HG02678 (cell line): ENCODE measurements at regions not wholly inside any gene's neighbourhood (a gene's known extent, or its start where the extent isn't known, plus 50 kb on each side); places are given as distances from the start of the nearest gene placed in this dataset.
"Not testable (repeated sequence)": the region's sequence is repeated elsewhere in the genome, so short reads cannot be mapped to it uniquely, and the experiment has no call there.

Experiments used
- ATAC-seq: cut with Tn5 transposase; IDR thresholded peaks from one replicate; pipeline ENCODE4 v1.9.1; 2021; ENCODE audit warnings: mild to moderate bottlenecking, moderate library complexity; ENCODE audit not compliant: unreplicated experiment

DNA sequence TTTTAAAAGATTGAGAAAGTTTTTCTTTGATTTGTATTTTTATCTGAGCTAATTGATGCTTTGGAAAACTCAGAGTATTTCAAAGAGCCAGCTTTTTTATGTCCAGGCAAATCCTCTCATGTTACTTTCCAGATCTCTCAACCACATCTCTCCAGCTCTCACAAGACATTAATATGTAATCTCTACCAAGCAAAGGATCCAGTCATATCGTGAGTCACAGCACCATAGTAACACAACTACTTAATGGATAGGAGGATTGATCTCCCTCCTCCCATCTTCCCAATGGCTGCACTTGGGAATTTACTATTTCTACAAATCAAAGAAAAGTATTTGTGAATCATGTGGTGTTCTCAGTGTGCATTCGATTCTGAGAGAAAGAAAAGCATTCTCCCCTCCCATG, 63.3 kb downstream of the POU4F1 start:
- no peak for ATAC-seq

DNA sequence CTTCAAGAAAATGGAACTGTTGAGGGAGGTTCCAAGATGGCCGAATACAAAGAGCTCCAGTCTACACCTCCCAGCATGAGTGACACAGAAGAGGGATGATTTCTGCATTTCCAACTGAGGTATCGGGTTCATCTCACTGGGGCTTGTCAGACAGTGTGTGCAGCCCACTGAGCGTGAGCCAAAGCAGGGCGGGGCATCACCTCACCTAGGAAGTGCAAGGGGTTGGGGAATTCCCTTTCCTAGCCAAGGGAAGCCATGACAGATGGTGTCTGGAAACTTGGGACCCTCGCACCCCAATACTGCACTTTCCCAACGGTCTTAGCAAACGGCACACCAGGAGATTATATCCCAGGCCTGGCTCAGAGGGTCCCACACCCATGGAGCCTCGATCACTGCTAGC, 77.3 kb downstream of the POU4F1 start:
- ATAC-seq = not testable (repeated sequence)

DNA sequence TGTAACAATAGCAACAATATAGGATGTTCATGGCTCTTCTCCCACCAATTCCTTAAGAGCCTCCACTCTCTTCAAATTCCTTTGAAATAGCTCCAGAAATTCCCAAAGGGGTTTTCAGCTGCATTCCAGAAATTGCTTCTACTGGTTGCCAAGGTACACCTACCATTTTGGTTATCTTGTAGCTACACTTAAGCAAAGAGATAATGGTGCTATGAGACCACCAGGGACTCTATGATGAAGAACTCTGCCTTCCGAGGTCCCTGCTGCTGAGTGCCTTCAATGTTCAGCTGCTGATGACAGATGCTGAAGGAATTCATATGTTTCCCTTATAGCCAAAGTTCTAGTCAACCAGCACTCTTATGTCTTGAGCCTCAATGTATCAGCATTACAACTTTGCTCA, 78.4 kb downstream of the POU4F1 start:
- no peak for ATAC-seq

DNA sequence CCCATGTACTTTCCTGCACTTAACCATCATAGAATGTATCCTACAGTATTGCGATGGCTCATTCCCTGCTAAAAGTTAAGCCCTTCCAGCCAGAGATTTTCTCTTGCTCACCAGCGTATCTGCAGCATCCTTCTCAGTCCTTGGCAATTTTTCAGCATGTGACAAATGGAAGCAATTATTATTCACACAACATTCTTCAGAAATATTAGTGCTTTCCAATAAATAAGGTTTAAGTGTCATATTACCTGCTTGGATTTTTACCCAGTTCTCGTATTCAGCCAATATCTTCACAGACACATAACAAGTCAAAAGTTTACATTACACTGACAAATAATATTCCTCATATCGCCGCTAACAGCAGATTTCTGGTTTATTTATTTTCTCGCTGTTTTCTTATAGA, 82.3 kb downstream of the POU4F1 start:
- ATAC-seq = no peak

DNA sequence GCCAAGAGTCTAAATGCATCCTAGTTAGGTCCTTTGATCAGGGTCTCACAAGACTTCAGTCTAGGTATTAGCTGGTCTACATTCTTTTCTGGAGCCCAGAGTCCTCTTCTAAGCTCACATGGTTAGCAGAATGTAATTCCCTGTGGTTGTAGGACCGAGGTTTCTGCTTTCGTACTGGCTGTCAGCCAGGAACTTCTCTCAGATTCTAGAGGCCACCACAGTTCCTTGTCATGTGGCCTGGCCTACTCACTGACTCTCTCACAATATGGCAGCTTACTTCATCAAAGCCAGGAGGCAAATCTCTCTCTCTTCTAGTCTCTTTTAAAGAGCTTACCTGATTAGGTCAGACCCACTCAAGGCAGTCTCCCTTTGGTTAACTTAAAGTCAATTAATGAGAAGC, 82.9 kb downstream of the POU4F1 start:
- ATAC-seq = no peak

DNA sequence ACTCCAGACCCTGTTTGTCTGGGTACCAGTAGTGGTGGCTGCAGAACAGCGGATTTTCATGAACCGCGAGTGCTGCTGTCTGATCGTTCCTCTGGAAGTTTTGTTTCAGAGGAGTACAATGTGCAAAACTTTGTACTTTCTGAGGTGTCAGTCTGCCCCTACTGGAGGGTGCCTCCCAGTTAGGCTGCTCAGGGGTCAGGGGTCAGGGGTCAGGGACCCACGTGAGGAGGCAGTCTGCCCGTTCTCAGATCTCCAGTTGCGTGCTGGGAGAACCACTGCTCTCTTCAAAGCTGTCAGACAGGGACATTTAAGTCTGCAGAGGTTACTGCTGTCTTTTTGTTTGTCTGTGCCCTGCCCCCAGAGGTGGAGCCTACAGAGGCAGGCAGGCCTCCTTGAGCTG, 84.9 kb downstream of the POU4F1 start:
- ATAC-seq = not testable (repeated sequence)

DNA sequence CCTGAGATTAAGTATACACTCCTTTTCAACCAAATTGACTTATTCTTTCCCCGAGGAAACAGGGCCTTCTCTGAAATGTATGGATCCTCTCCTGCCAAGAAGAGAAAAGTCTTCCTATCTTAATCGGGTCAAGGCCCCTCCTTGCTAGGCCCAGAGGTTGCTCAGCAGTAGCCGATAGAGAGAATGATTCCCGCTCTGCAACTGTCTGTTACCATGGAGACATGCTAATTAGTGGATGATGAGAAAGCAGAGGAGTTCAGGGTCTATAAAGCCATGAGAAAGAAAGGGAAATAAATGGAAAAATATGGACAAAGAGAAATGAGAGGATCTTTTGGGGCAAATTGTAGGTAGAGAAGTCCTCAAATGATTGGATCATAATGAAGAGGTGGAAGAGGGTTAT, 103.5 kb downstream of the POU4F1 start:
- ATAC-seq = no peak

DNA sequence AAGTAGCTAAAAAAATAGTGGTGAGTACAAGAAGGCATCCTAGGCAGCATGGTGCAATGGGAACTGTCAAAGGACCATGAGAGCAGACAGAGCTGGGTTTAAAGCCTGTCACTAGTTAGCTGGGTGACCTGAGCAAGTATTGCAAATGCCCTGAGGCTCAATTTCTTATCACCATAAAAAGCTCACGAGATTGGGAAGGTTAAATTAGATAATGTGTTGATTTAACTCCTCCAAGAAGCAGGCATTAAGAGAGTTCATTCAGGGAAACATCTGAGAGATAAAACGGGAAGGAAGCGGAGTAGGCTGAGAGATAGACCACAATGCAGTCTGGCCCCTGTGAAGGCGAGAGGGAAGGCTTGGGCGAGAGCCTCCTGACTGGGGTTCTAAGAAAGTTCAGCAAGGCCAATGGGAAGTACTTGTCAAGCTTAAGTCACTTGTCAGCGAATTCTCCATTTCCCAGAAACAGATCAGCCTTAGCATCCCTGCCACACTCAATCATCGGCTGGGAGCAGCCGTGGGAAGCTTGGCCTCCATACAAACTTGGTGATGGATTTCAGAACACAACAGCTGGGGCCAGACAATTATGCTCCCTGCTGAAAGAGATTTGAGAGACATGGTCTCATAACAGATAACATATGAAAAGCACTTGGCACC, 105.5 kb downstream of the POU4F1 start:
- ATAC-seq = no peak

DNA sequence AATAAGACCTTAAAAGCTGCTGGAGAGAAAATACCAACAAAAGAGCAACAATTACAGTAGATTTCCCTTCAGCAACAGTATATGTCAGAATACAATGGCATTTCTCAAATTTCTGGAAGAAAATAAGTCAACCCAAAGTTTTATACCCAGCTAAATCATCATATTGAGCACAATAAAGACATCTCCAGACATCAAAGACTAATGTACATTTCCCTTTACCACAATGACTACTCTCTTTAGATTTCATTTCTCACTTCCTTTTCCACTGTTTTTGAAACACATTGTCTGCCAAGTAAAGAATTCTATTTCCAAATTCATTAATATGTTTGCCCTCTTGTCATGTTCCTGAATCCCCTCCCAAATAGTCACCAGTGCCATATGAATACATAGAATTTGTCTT, 111.4 kb downstream of the POU4F1 start:
- ATAC-seq = no peak

DNA sequence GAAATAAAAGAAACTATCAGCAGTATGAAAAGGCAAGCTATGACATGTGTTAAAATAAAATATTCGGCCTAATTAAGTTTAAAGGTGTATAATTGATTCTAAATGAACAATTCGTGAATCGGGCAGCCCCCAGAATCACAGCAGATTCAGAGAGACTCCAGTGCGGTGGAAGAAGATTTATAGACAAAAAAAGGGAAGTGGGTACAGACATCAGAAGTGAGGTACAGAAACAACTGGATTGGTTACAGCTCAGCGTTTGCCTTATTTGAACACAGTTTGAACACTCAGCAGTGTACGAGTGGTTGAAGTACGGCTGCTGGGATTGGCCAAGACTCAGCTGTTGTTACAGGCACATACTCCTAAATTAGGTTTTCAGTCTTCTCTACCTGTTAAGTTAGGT, 113.1 kb downstream of the POU4F1 start:
- ATAC-seq = not testable (repeated sequence)

DNA sequence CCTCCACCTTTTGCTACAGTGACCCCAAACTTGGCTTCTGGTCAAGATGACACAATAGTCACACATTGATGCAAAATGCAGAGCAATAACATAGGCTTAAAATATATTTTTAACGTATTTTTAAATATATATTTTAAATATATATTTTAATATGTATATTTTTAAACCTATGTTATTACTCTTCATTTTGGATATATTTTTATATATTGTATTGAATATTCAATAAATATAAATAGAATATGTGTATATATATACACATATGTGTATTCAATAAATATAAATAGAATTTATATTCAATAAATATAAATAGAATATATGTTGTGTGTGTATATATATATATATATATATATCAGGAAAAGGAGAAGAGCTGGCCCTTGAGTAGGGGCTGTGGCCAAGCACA, 115.6 kb downstream of the POU4F1 start:
- ATAC-seq = no peak

DNA sequence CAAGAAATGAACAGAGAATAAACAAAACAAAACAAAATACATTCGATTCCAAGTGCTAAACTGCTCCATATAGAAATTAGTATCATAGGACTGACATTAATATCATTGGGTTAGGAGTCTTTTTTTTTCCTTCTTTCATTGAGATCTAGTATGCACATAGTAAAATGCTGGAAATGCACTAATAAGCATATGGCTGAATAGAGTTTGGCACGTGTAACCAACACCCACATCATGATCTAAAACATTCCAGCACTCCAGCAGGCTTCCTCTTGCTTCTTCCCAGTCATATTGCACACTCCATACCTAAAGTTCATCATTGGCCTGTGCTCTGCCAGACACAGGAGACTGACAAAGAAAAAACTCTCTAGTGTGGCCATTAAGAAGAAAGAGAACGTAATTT, 117.5 kb downstream of the POU4F1 start:
- no peak for ATAC-seq

DNA sequence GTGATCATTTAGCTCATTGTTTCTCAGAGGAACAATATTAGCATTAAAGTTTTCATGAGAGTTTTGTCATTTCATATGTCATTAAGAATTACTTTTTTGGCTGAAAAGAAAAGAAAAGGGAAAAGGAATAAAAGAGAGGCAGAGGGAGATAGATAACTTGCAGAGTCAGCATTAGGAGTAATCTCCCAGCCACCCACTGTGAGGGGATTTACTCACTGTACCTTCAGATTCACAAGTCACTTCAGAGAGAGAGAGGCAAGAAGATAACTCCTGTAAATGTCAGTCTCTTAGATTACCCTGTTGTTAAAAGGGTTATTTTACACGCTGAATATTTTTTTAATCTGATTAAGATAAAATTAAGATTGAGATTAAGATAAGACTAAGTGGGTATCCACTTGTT, 125.2 kb downstream of the POU4F1 start:
- no peak for ATAC-seq

DNA sequence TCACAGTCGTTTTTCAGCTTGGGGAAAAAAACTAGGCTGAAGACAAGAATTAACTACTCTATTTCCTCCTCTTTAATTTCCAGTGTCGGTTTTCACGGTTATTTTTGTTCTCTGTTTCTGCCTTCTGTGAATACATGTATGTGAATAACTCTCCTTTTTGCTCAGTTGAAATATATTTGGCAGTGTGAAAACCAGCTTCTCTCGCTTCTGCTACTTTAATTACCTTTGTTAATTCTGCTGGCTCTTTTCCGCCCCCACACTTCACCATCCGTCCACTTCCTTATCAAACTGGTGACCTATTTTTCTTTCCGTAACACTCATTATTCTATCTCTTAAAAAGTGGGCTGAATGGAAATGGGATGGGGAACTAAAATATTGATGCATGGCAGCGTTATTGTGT, 126.4 kb downstream of the POU4F1 start:
- no peak for ATAC-seq

DNA sequence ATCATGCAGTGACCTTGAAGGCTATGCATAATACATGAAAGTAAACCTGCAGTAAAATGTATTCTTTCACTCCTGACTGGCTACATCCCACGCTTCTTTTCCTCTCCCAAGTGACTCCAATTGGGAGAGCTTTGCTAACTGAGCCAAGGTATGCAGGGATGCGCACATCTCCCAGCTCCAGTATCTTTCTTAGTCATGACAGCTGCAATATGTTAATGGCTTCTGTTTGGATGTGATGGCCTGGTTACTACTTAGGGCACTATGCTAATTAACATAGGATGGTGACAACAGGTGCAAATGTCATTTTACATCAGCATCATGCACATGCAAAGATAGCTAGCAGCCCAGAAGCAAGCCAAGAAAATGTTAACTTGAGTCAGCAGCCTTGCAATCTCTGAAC, 134.7 kb downstream of the POU4F1 start:
- ATAC-seq = no peak

DNA sequence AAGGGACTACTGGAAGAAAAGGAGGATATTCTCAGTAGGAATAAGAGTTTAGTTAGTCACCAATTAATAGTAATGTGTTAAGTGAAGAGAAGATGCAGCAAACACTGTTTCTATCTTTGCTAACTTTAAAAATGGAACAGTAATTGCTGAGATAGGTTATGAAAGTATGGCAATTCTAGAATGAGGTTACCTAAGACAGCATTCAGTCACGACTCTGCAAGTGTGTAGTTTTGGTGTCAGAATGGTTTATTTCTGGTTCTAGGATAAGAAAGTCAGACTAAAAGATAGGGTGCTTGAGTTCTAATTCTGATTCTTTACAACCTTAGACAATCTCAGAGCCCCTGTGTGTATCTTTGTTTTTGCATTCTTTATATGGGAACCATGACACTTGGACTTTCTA, 138.1 kb downstream of the POU4F1 start:
- no peak for ATAC-seq

DNA sequence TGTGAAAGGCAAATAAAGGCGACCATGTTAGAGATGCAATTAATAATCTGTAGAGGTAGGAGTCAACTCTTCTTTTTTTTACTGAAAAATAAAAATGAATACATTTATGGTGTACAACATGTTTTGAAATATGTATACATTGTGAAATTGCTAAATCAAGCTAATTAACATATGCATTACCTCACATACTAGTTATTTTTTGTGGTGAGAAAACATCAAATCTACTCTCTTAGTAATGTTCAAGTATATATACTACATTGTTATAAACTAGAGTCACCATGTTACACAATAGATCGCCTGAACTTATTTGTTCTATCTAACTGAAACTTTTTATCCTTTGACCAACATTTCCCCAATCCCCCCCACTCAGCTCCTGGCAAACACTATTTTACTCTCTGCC, 143.2 kb downstream of the POU4F1 start:
- no peak for ATAC-seq

DNA sequence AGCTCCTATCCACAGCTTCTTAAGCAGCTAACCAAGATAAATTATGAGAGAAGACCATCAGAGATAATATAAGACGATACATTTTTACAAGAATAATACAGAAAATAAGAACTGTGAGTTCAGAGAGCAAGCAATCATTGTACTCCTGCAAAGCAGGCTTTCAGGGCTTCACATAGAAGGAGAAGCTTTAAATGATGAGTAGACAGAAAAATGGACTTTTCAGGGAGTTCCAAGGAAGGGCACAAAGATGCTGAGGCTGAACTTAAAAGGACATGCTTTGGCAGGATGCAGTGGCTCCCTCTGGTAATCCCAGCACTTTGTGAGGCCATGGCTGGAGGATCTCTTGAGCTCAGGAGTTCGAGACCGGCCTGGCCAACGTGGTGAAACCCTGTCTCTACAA, 159.5 kb downstream of the POU4F1 start:
- ATAC-seq = no peak

DNA sequence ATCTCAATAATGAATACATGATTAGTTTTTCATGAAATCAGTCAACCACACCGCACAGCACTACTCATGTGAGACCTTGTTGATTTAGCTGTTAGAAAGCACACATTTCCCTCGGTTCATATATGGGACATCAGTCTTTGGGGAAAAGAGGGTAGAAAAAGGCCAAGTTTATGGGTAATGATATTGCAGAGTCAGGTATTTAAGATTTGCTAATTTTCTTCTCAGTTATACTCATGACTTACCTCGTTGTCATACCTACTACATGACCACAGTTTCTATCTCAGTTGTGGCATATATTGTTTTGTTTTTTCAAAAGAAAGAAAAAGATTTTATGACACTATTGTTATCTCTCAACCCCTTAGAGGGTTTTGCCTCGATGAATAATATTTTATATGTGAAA, 165.6 kb downstream of the POU4F1 start:
- ATAC-seq = no peak

DNA sequence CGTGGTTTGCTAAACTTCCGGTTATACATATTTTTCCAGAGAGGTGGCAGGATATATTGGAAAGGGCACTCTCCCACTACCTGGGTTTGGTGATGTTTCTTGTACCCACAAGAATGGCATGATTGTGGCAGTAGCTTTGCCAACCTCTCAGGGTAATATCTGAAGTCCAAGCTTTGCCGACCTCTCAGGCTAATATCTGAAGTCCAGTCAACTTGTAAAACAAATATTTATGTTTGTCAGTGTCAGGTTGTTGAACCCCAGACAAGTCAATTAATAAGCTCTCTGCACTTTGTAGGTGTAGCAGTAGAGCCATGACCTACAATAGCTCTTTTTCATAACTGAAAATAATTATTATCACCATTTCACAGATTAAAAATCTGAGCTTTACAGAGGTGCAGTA, 167.0 kb downstream of the POU4F1 start:
- ATAC-seq = no peak

DNA sequence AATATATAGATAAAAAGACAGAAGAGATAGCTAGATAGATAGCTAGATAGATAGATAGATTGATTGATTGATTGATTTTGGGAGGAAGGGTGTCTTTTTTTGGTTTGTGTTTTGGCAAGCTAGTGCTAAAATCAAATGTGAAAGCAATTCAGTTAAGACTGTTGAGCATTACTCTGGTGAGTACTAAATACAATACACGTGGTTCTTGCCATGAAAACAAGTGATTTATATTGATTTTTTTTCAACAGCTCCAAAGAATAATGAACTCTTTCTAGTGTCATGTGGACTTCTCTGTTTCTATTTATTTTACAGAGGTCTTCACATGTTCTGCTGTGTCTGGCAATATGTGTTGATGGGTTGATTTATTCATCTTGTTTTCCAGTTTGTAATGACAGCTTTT, 172.0 kb downstream of the POU4F1 start:
- no peak for ATAC-seq

DNA sequence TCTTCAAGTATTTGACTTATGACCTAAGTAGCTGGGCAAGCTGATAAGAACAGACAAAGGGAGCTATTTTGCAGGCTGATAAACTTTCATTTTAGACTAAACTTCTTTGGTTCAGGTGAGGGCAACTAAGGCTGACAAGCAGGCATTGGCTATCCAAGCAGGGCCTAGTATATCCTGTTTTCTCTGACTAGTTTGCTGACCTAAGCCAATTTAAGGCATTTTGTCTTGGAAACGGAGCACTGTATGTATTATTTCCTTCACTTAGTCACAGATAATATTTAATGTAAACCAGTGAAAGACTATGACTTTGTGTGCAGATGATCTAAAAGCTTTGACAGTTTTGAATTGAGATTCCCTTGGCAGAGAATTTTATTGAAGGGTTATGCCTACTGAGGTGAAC, 172.5 kb downstream of the POU4F1 start:
- no peak for ATAC-seq

DNA sequence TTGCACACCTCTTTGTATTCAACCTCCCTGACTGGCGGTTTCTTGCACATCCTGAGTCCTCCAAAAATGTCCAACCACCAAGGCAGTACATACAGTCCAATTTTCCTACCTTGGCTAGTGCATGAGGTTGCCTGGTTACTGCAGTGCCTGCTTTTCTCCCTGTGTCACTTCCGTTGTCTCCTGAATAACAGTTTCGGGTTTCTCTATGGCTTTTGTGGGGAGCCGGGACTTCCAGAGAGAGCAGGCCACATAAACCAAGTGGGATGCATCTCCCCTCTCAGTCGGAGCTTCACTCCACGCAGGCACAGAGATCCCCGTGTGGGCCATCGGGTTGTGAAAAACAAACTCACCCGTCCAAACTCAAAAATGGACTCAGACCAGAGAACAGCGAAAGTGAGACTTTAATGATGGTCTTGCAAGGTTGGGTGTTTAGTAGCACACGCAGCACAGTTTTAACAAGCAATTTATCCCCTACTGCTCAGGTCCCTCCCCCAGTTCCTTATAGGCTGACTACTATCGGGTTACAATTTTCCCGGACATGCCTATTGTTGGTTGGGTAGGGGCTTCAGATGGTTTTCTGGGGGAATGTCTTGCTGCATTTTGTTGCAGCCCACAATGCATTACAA, 173.1 kb downstream of the POU4F1 start:
- no peak for ATAC-seq
